HL-60 (cell line): ENCODE measurements at regions not wholly inside any gene's neighbourhood (a gene's known extent, or its start where the extent isn't known, plus 50 kb on each side); places are given as distances from the start of the nearest gene placed in this dataset.

ENCODE experiments used
- CTCF ChIP-seq: IDR thresholded peaks from one replicate; pipeline ENCODE4 v1.5.1; 2011; ENCODE audit warnings: low read length, control low read depth, inconsistent platforms; ENCODE audit not compliant: insufficient read depth
- GABPA ChIP-seq: IDR thresholded peaks from 2 replicates; pipeline ENCODE4 v1.6.1; 2012; ENCODE audit warnings: low read depth
- TF ChIP-seq, protein P1 (sequence below): IDR thresholded peaks from 2 replicates; pipeline ENCODE4 v1.6.1; 2012; ENCODE audit warnings: low read depth; ENCODE audit not compliant: insufficient replicate concordance

DNA sequence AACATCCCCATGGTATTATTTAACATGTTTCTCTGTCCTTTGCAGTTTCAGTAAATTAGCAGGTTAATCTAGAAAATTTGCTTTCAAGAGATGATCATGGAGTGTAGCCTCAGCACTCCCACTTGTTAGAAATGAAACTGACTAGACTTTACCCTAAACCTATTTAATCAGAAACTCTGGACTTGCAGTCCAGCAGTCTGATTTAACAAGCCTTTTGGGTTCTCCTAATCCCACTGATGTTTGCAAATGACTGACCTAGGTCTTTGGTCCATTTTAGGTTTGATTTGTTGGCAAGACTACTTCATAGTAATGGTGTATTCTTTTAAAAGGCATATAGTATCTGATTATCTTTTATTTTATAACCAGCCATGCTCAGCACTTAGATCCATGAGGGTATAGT is 55.5 kb upstream of the SLC25A13 start:
- TF ChIP-seq CTCF (no peak), GABPA (no peak)
- TF ChIP-seq, protein P1, sequence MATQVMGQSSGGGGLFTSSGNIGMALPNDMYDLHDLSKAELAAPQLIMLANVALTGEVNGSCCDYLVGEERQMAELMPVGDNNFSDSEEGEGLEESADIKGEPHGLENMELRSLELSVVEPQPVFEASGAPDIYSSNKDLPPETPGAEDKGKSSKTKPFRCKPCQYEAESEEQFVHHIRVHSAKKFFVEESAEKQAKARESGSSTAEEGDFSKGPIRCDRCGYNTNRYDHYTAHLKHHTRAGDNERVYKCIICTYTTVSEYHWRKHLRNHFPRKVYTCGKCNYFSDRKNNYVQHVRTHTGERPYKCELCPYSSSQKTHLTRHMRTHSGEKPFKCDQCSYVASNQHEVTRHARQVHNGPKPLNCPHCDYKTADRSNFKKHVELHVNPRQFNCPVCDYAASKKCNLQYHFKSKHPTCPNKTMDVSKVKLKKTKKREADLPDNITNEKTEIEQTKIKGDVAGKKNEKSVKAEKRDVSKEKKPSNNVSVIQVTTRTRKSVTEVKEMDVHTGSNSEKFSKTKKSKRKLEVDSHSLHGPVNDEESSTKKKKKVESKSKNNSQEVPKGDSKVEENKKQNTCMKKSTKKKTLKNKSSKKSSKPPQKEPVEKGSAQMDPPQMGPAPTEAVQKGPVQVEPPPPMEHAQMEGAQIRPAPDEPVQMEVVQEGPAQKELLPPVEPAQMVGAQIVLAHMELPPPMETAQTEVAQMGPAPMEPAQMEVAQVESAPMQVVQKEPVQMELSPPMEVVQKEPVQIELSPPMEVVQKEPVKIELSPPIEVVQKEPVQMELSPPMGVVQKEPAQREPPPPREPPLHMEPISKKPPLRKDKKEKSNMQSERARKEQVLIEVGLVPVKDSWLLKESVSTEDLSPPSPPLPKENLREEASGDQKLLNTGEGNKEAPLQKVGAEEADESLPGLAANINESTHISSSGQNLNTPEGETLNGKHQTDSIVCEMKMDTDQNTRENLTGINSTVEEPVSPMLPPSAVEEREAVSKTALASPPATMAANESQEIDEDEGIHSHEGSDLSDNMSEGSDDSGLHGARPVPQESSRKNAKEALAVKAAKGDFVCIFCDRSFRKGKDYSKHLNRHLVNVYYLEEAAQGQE = no peak
